Heart left ventricle (tissue), 13 donors: ENCODE measurements at regions not wholly inside any gene's neighbourhood (a gene's known extent, or its start where the extent isn't known, plus 50 kb on each side); places are given as distances from the start of the nearest gene placed in this dataset.

Experiments used
- POLR2A ChIP-seq, 2 donors: fragments of 450-650 bp; IDR thresholded peaks; one replicate each; pipeline ENCODE4 v1.6.1; 2017; ENCODE audit warnings: antibody characterized with exemption in 2 of 2, mild to moderate bottlenecking in 2 of 2, moderate library complexity in 2 of 2
- TF ChIP-seq, protein P1 (sequence below), 12 donors: fragments of 200-600 bp; sonication (generic) in 4 of 12; IDR thresholded peaks; one replicate each; pipeline versions ENCODE4 v1.5.0 to v1.8.0; 2018 to 2022; ENCODE audit warnings: antibody characterized with exemption in 12 of 12, mild to moderate bottlenecking in 5 of 12
- donor health status: ischemic (EF 13 %, LVEDD 7.1; RV severe dilation, severe dysfunction).
- donor health status: DM: no; HTN: yes; CAD: no.
- donor health status: DM: no; HTN: no; CAD: no.
- donor health status: ischemic (EF 25% LVEDD 6.9; RV normal size, moderate dysfunction).
- donor health status: ischemic (EF 25% LVEDD 5.7; RV mildly dilated, moderate dysfunction).
- donor health status: ischemic (EF 35%, LVEDD 5.7; RV mildly dilated, moderate dysfunction).
- donor health status: nonischemic (EF 11% LVEDD 7.7; RV severe dilation, severe dysfunction).
- donor health status: DM: yes; HTN: yes; CAD: no.
- donor health status: PGD.
- donor health status: ischemic (EF 29% LVEDD 5.4; RV normal size, mild dysfunction).
- donor health status: nonischemic (EF 23%, LVEDD 6.1; RV moderate dilation, normal function).

DNA sequence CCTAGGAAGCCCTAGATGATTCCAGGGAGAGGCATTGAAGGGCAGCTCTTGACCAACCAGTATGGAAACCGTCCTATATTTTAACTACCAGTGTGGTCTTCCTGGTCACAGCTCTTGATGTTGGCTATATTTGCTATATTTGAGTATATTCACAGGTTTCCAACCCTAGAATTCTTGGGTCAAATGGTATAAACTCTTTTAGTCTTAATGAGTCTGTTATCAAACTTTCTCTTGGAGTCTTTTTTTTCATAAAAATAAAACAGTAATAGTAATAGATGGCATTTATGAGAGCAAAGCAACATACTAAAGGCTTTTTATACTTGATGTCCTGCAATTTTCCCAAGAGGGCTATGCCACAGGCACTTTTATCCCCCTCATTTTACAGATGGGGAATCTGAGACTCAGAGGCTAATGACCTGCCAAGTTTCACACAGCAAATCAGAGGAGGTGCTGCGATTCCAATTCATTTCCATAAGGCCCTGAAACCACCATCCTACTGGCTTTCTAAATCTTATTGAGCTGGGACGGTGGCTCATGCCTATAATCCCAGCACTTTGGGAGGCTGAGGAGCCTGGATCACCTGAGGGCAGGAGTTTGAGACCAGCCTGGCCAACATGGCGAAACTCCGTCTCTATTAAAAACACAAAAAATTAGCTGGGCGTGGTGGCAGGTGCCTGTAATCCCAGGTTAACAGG is 217.2 kb upstream of the ZNF217 start:
- TF ChIP-seq, protein P1, sequence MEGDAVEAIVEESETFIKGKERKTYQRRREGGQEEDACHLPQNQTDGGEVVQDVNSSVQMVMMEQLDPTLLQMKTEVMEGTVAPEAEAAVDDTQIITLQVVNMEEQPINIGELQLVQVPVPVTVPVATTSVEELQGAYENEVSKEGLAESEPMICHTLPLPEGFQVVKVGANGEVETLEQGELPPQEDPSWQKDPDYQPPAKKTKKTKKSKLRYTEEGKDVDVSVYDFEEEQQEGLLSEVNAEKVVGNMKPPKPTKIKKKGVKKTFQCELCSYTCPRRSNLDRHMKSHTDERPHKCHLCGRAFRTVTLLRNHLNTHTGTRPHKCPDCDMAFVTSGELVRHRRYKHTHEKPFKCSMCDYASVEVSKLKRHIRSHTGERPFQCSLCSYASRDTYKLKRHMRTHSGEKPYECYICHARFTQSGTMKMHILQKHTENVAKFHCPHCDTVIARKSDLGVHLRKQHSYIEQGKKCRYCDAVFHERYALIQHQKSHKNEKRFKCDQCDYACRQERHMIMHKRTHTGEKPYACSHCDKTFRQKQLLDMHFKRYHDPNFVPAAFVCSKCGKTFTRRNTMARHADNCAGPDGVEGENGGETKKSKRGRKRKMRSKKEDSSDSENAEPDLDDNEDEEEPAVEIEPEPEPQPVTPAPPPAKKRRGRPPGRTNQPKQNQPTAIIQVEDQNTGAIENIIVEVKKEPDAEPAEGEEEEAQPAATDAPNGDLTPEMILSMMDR (IDR thresholded peaks at IDR 0.05) = no peak
- no peak for TF ChIP-seq POLR2A (IDR thresholded peaks at IDR 0.05)
